HEK293T (cell line): ENCODE measurements at regions not wholly inside any gene's neighbourhood (a gene's known extent, or its start where the extent isn't known, plus 50 kb on each side); places are given as distances from the start of the nearest gene placed in this dataset.

ENCODE experiments used
- ARNT ChIP-seq: fragments of 450-650 bp; IDR thresholded peaks from 2 replicates; pipeline ENCODE4 v1.6.1; 2017; ENCODE audit warnings: mild to moderate bottlenecking
- FOXK2 ChIP-seq: fragments of 450-650 bp; IDR thresholded peaks from 2 replicates; pipeline ENCODE4 v1.6.1; 2016; ENCODE audit warnings: mild to moderate bottlenecking
- FOXM1 ChIP-seq: fragments of 450-650 bp; IDR thresholded peaks from 2 replicates; pipeline ENCODE4 v1.6.1; 2017; ENCODE audit warnings: mild to moderate bottlenecking, borderline replicate concordance
- NFRKB ChIP-seq: fragments of 450-650 bp; IDR thresholded peaks from 2 replicates; pipeline ENCODE4 v1.6.1; 2016; ENCODE audit warnings: mild to moderate bottlenecking, moderate library complexity

DNA sequence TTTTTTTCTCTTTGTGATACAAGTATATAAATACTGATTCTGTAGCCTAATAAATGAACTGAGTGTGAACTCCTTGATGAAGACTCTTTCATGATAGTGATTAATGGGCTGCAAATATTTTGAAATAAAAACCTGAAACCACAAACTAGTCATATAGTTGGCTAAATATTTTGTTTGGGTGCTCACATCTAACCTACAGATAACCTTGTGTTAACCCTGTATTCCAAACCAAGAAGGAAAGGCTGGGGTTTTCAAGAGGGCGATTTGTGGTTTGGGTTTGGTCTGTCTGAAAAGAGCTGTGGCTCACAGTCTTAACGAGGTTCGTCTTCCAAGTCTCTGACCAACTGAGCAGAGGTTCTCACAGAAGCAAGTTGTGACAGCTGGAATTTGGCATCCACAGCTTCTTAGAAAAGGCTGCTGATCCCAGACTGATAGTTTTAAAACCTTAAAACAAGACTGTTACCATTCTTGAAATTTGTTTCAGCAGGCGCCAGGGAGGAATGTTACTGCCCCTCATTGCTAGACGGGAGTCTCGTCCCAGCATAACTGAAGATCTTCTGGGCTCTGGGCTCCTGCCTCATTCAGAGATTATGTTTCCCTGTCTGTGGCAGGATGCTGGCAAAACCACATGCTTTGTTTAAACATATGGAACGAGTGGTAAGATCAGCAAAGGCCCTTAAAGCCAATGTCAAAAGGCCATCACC is 736.4 kb upstream of the MARCKS start:
- TF ChIP-seq FOXK2 (no peak), FOXM1 (no peak), ARNT (no peak), NFRKB (no peak)
